Activated CD4-positive, alpha-beta T cell treated with anti-CD3 and anti-CD28 coated beads, Interleukin-2, amount 10 ng/mL, durations not matched to agents 24 days and 14 days (primary cell): ENCODE measurements at regions not wholly inside any gene's neighbourhood (a gene's known extent, or its start where the extent isn't known, plus 50 kb on each side); places are given as distances from the start of the nearest gene placed in this dataset.
"Not testable (repeated sequence)": the region's sequence is repeated elsewhere in the genome, so short reads cannot be mapped to it uniquely, and the experiment has no call there.

ENCODE experiments used
- DNase-seq: peaks from one replicate; pipeline ENCODE4 v3.0.0; 2022
- H3K27ac Mint-ChIP-seq: one replicate; pipeline ENCODE4 v1.8.0; 2022; ENCODE audit warnings: mild to moderate bottlenecking, mixed read lengths
- H3K27me3 Mint-ChIP-seq: one replicate; pipeline ENCODE4 v1.8.0; 2022; ENCODE audit warnings: mixed read lengths
- H3K36me3 Mint-ChIP-seq: one replicate; pipeline ENCODE4 v1.8.0; 2022; ENCODE audit warnings: low read depth, mild to moderate bottlenecking, mixed read lengths
- H3K4me1 Mint-ChIP-seq: one replicate; pipeline ENCODE4 v1.8.0; 2021; ENCODE audit warnings: mixed read lengths
- H3K4me3 Mint-ChIP-seq: one replicate; pipeline ENCODE4 v1.8.0; 2022; ENCODE audit warnings: mild to moderate bottlenecking, moderate library complexity, mixed read lengths
- H3K9me3 Mint-ChIP-seq: one replicate; pipeline ENCODE4 v1.8.0; 2021; ENCODE audit warnings: mixed read lengths
- intact Hi-C: fragments of 100-400 bp; cut with micrococcal nuclease; formaldehyde crosslinking; loops from one replicate; pipeline ENCODE4 v1.15.1; 2023

GRCh38 chr2:153268941-153269461, 209.6 kb downstream of the RPRM start:
- H3K27me3 Mint-ChIP-seq, result no peaks in the 10 kb centered on the region
- DNase-seq, result no peak
- no peaks in the 10 kb centered on the region for H3K4me1 Mint-ChIP-seq
- intact Hi-C loops, result no loop called here
- H3K36me3 Mint-ChIP-seq, result no peaks in the 10 kb centered on the region
- no peak overlapping the region for H3K27ac Mint-ChIP-seq
- no peak overlapping the region for H3K4me3 Mint-ChIP-seq
- peaks cover 5% of the 10 kb centered on the region for H3K9me3 Mint-ChIP-seq

- H3K4me1 Mint-ChIP-seq, H3K27ac Mint-ChIP-seq, DNase-seq, H3K4me3 Mint-ChIP-seq, H3K27me3 Mint-ChIP-seq, H3K9me3 Mint-ChIP-seq, H3K36me3 Mint-ChIP-seq, intact Hi-C loops: not testable (repeated sequence)
These were observed 221.7 kb downstream of the RPRM start for GRCh38 chr2:153256876-153257275.

- peaks cover 18% of the 10 kb centered on the region for H3K9me3 Mint-ChIP-seq
- H3K27me3 Mint-ChIP-seq, H3K36me3 Mint-ChIP-seq, H3K4me3 Mint-ChIP-seq, H3K27ac Mint-ChIP-seq, intact Hi-C loops, DNase-seq, H3K4me1 Mint-ChIP-seq: not testable (repeated sequence)
These were observed 231.9 kb downstream of the RPRM start for GRCh38 chr2:153246636-153247035.

- Mint-ChIP-seq H3K9me3 (no peaks in the 10 kb centered on the region), H3K4me1 (peaks cover 11% of the 10 kb centered on the region), H3K27ac (no peak overlapping the region), H3K36me3 (no peaks in the 10 kb centered on the region), H3K4me3 (no peak overlapping the region), H3K27me3 (no peaks in the 10 kb centered on the region)
- intact Hi-C loops, result no loop called here
- DNase-seq, result peak; percentile 76
These were observed 243.0 kb downstream of the RPRM start for GRCh38 chr2:153235516-153235915.

GRCh38 chr2:153232464-153232863, 246.1 kb downstream of the RPRM start:
- H3K27me3 Mint-ChIP-seq, result no peaks in the 10 kb centered on the region
- H3K9me3 Mint-ChIP-seq, result peaks cover 4% of the 10 kb centered on the region
- H3K4me1 Mint-ChIP-seq, result peaks cover 11% of the 10 kb centered on the region
- intact Hi-C loops, result no loop called here
- no peak for DNase-seq
- H3K27ac Mint-ChIP-seq, result no peak overlapping the region
- H3K36me3 Mint-ChIP-seq, result no peaks in the 10 kb centered on the region
- H3K4me3 Mint-ChIP-seq, result no peak overlapping the region

GRCh38 chr2:153230977-153231376, 247.6 kb downstream of the RPRM start:
- peaks cover 8% of the 10 kb centered on the region for H3K9me3 Mint-ChIP-seq
- intact Hi-C loops, result no loop called here
- H3K36me3 Mint-ChIP-seq, result no peaks in the 10 kb centered on the region
- no peak for DNase-seq
- H3K27ac Mint-ChIP-seq, result no peak overlapping the region
- H3K27me3 Mint-ChIP-seq, result no peaks in the 10 kb centered on the region
- no peak overlapping the region for H3K4me3 Mint-ChIP-seq
- H3K4me1 Mint-ChIP-seq, result peaks cover 10% of the 10 kb centered on the region

- Mint-ChIP-seq H3K9me3 (peaks cover 8% of the 10 kb centered on the region), H3K36me3 (no peaks in the 10 kb centered on the region), H3K4me1 (no peaks in the 10 kb centered on the region), H3K27ac (no peak overlapping the region), H3K4me3 (no peak overlapping the region), H3K27me3 (no peaks in the 10 kb centered on the region)
- DNase-seq, result no peak
- intact Hi-C loops, result no loop called here
These were observed 249.7 kb downstream of the RPRM start for GRCh38 chr2:153228904-153229303.

- Mint-ChIP-seq H3K4me1 (no peaks in the 10 kb centered on the region), H3K27ac (no peak overlapping the region), H3K4me3 (no peak overlapping the region), H3K27me3 (no peaks in the 10 kb centered on the region), H3K9me3 (peaks cover 8% of the 10 kb centered on the region), H3K36me3 (no peaks in the 10 kb centered on the region)
- no peak for DNase-seq
- intact Hi-C loops, result no loop called here
These were observed 250.6 kb downstream of the RPRM start for GRCh38 chr2:153227981-153228380.

GRCh38 chr2:153222231-153223165, 256.1 kb downstream of the RPRM start:
- intact Hi-C loops, result no loop called here

GRCh38 chr2:153221506-153221905, 257.1 kb downstream of the RPRM start:
- DNase-seq, result no peak
- H3K27ac Mint-ChIP-seq, result no peak overlapping the region
- no peaks in the 10 kb centered on the region for H3K36me3 Mint-ChIP-seq
- H3K27me3 Mint-ChIP-seq, result no peaks in the 10 kb centered on the region
- intact Hi-C loops, result no loop called here
- H3K4me3 Mint-ChIP-seq, result no peak overlapping the region
- peaks cover 1% of the 10 kb centered on the region for H3K9me3 Mint-ChIP-seq
- no peaks in the 10 kb centered on the region for H3K4me1 Mint-ChIP-seq

More at GRCh38 chr2:153222231-153223165, 256.1 kb downstream of the RPRM start:
- Mint-ChIP-seq H3K36me3 (no peaks in the 10 kb centered on the region), H3K4me1 (no peaks in the 10 kb centered on the region), H3K4me3 (no peak overlapping the region), H3K27ac (no peak overlapping the region), H3K9me3 (peaks cover 4% of the 10 kb centered on the region), H3K27me3 (no peaks in the 10 kb centered on the region)
- DNase-seq, result no peak

- Mint-ChIP-seq H3K9me3 (no peaks in the 10 kb centered on the region), H3K27me3 (no peaks in the 10 kb centered on the region), H3K4me1 (no peaks in the 10 kb centered on the region), H3K27ac (no peak overlapping the region), H3K4me3 (no peak overlapping the region), H3K36me3 (no peaks in the 10 kb centered on the region)
- DNase-seq, result no peak
- intact Hi-C loops, result no loop called here
These were observed 257.5 kb downstream of the RPRM start for GRCh38 chr2:153221087-153221486.

GRCh38 chr2:153218851-153219250, 259.7 kb downstream of the RPRM start:
- intact Hi-C loops, result no loop called here
- Mint-ChIP-seq H3K27ac (no peak overlapping the region), H3K9me3 (no peaks in the 10 kb centered on the region), H3K27me3 (no peaks in the 10 kb centered on the region), H3K4me1 (no peaks in the 10 kb centered on the region), H3K36me3 (no peaks in the 10 kb centered on the region), H3K4me3 (no peak overlapping the region)
- no peak for DNase-seq

GRCh38 chr2:153214337-153214736, 264.2 kb downstream of the RPRM start:
- no peak for DNase-seq
- H3K4me3 Mint-ChIP-seq, result no peak overlapping the region
- no peaks in the 10 kb centered on the region for H3K4me1 Mint-ChIP-seq
- no peaks in the 10 kb centered on the region for H3K27me3 Mint-ChIP-seq
- no peaks in the 10 kb centered on the region for H3K9me3 Mint-ChIP-seq
- intact Hi-C loops, result no loop called here
- no peaks in the 10 kb centered on the region for H3K36me3 Mint-ChIP-seq
- no peak overlapping the region for H3K27ac Mint-ChIP-seq

- H3K27ac Mint-ChIP-seq, result no peak overlapping the region
- no peaks in the 10 kb centered on the region for H3K36me3 Mint-ChIP-seq
- no peaks in the 10 kb centered on the region for H3K27me3 Mint-ChIP-seq
- H3K4me3 Mint-ChIP-seq, result no peak overlapping the region
- H3K9me3 Mint-ChIP-seq, result no peaks in the 10 kb centered on the region
- intact Hi-C loops, result no loop called here
- H3K4me1 Mint-ChIP-seq, result no peaks in the 10 kb centered on the region
- DNase-seq, result no peak
These were observed 265.5 kb downstream of the RPRM start for GRCh38 chr2:153213022-153213421.
